ENCODE measurements at regions not wholly inside any gene's neighbourhood (a gene's known extent, or its start where the extent isn't known, plus 50 kb on each side); places are given as distances from the start of the nearest gene placed in this dataset.
"Not testable (repeated sequence)": the region's sequence is repeated elsewhere in the genome, so short reads cannot be mapped to it uniquely, and the experiment has no call there.

DNA sequence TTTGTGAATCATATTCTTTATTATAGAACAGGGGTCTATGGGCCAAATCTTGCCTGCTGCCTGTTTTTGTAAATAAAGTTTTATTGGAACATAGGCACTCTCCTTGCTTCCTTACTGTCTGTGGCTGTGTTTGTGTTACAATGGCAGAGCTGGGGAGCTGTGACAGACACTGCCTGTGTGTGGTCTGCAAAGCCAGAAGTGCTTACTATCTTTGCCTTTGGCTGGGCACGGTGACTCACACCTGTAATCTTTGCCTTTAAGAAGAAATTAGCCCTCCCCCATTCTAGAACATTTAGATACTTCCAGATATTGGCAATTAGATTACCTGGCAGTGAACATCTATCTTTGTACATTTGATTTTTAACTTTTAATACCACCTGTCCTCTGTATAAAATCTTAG, 308.3 kb downstream of the FOXL1 start:
- Mint-ChIP-seq H3K27ac (no peak overlapping the region), H3K9me3 (peaks cover 4% of the 10 kb centered on the region), H3K27me3 (ENCODE audit: low read depth) (peaks cover 20% of the 10 kb centered on the region), H3K36me3 (no peaks in the 10 kb centered on the region), H3K4me3 (no peak overlapping the region), H3K4me1 (peaks cover 24% of the 10 kb centered on the region)
- DNase-seq (ENCODE audit: low spot score in 2 of 2, unreplicated experiment in 2 of 2): no peak
- TF ChIP-seq, protein P1, sequence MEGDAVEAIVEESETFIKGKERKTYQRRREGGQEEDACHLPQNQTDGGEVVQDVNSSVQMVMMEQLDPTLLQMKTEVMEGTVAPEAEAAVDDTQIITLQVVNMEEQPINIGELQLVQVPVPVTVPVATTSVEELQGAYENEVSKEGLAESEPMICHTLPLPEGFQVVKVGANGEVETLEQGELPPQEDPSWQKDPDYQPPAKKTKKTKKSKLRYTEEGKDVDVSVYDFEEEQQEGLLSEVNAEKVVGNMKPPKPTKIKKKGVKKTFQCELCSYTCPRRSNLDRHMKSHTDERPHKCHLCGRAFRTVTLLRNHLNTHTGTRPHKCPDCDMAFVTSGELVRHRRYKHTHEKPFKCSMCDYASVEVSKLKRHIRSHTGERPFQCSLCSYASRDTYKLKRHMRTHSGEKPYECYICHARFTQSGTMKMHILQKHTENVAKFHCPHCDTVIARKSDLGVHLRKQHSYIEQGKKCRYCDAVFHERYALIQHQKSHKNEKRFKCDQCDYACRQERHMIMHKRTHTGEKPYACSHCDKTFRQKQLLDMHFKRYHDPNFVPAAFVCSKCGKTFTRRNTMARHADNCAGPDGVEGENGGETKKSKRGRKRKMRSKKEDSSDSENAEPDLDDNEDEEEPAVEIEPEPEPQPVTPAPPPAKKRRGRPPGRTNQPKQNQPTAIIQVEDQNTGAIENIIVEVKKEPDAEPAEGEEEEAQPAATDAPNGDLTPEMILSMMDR (IDR thresholded peaks at IDR 0.05; ENCODE audit: unreplicated experiment): no peak

DNA sequence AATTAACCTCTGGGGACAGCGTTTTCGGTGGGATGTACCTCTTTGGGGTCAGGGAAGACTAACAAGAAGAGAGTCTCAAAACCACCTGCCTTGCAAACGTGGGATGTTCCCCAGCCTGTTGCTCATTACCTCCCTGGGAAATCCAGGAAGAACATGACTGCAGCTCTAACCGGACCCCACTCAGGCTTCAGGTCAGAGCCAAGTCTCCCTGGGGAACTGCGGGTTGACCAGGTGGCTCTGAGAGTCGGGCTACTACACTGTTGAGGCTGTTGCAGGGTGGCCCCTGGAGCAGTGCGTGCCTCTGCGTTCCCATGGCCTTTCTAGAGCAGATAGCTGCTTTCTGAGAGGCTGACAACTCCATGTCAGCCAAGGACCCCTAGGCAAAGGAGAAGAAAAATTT, 309.1 kb downstream of the FOXL1 start:
- no peaks in the 10 kb centered on the region for H3K36me3 Mint-ChIP-seq
- DNase-seq (ENCODE audit: low spot score in 2 of 2, unreplicated experiment in 2 of 2): no peak
- TF ChIP-seq, protein P1 (IDR thresholded peaks at IDR 0.05; ENCODE audit: unreplicated experiment): no peak
- H3K4me3 Mint-ChIP-seq: no peak overlapping the region
- H3K9me3 Mint-ChIP-seq: peaks cover 4% of the 10 kb centered on the region
- H3K4me1 Mint-ChIP-seq: peaks cover 19% of the 10 kb centered on the region
- H3K27me3 Mint-ChIP-seq (ENCODE audit: low read depth): peaks cover 15% of the 10 kb centered on the region
- no peak overlapping the region for H3K27ac Mint-ChIP-seq

DNA sequence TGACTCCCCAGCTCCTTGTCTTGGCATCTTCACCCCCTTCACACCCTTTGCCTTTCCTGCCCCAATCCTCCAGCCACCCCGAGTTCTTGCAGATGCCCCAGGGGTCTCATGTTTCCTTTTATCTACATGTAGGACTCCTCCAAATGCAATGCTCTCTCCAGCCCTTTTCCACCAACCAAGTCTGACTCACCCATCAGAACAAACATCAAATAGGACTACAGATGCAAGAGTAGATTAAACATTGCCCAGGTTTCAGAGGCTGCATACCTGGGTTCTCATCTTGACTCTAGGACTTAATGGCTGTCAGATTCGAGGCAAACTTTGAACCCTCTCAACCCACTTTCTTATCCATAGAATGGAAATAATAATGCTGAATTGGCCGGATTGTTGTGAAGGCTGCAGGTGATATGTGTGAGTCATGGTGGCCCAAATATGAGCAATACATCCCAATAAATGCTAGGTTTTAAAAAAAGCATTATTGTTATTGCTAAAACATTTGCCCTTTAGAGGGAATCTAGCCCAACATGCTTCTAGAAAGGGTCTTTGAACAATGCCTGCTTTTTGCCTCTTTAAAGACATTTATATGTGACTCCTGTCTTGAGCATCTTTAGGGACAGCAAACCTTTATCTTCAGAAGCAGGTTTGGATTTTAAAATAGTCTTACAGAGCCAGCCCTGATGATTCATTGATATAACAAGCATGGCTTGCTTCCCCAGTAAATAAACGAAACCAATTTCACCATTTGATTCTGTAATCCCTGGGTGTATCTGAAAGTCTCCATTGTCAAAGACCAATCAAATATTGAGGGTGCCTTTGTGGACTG, 310.1 kb downstream of the FOXL1 start:
- H3K4me3 Mint-ChIP-seq: no peak overlapping the region
- TF ChIP-seq, protein P1 (IDR thresholded peaks at IDR 0.05; ENCODE audit: unreplicated experiment): no peak
- H3K9me3 Mint-ChIP-seq: peaks cover 4% of the 10 kb centered on the region
- H3K36me3 Mint-ChIP-seq: no peaks in the 10 kb centered on the region
- H3K27ac Mint-ChIP-seq: no peak overlapping the region
- no peak for DNase-seq (ENCODE audit: low spot score in 2 of 2, unreplicated experiment in 2 of 2)
- H3K27me3 Mint-ChIP-seq (ENCODE audit: low read depth): peaks cover 14% of the 10 kb centered on the region
- H3K4me1 Mint-ChIP-seq: peaks cover 15% of the 10 kb centered on the region

DNA sequence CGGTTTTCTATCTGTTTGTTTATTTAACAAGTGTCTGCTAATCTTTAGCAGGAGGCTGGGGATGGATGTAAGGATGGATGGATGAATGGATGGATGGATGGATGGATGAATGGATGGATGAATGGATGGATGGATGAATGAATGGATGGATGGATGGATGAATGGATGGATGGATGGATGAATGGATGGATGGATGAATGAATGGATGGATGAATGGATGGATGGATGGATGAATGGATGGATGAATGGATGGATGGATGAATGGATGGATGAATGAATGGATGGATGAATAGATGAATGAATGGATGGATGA, 310.7 kb downstream of the FOXL1 start:
- Mint-ChIP-seq H3K27me3 (ENCODE audit: low read depth) (peaks cover 14% of the 10 kb centered on the region), H3K4me1 (peaks cover 15% of the 10 kb centered on the region)
- DNase-seq (ENCODE audit: low spot score in 2 of 2, unreplicated experiment in 2 of 2); H3K9me3 Mint-ChIP-seq; H3K4me3 Mint-ChIP-seq; H3K27ac Mint-ChIP-seq; H3K36me3 Mint-ChIP-seq: not testable (repeated sequence)

DNA sequence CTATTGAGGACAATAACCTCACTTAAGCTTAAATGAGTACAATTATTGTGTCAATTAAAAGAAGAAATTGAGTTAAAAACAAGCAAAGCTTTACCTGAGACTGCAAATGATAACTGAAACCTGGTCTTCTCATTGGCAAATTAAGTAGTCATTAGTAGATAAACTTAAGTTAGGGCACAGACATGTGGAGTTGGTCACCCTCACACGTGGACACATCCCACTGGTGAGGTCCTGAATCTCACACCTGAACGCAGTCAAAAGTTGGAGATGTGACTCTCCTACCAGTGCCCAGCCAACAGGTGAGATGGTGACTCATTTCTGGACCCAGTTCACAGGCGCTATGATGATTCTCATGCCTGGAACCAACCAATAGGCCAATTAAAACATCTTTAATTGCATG, 311.6 kb downstream of the FOXL1 start:
- Mint-ChIP-seq H3K36me3 (no peaks in the 10 kb centered on the region), H3K4me3 (no peak overlapping the region), H3K27me3 (ENCODE audit: low read depth) (peaks cover 12% of the 10 kb centered on the region), H3K9me3 (peaks cover 4% of the 10 kb centered on the region), H3K27ac (no peak overlapping the region), H3K4me1 (peaks cover 8% of the 10 kb centered on the region)
- no peak for DNase-seq (ENCODE audit: low spot score in 2 of 2, unreplicated experiment in 2 of 2)
- TF ChIP-seq, protein P1 (IDR thresholded peaks at IDR 0.05; ENCODE audit: unreplicated experiment): no peak

DNA sequence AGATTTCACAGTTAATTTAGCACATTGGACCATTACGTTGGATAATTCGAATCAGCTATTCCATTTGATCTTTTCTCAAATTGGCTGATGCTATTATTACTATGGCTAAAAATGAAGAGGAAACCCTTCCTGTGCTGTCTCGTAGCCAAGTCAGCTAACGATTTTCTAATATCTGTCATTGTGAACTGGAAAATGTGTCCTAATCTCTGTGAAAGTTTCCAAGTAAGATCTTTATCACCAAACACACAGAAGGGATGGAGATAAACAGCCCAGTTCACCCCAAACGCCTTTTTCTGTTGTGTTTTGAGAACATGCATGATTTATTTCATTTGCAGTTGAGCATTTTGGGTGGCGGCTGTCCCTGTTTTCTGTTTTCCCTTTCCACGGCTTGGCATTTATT, 312.8 kb downstream of the FOXL1 start:
- Mint-ChIP-seq H3K4me1 (peaks cover 14% of the 10 kb centered on the region), H3K27ac (no peak overlapping the region), H3K4me3 (no peak overlapping the region), H3K36me3 (no peaks in the 10 kb centered on the region), H3K9me3 (peaks cover 4% of the 10 kb centered on the region), H3K27me3 (ENCODE audit: low read depth) (peaks cover 15% of the 10 kb centered on the region)
- no peak for DNase-seq (ENCODE audit: low spot score in 2 of 2, unreplicated experiment in 2 of 2)
- TF ChIP-seq, protein P1 (IDR thresholded peaks at IDR 0.05; ENCODE audit: unreplicated experiment): no peak
